ENCODE measurements at regions not wholly inside any gene's neighbourhood (a gene's known extent, or its start where the extent isn't known, plus 50 kb on each side); places are given as distances from the start of the nearest gene placed in this dataset.

DNA sequence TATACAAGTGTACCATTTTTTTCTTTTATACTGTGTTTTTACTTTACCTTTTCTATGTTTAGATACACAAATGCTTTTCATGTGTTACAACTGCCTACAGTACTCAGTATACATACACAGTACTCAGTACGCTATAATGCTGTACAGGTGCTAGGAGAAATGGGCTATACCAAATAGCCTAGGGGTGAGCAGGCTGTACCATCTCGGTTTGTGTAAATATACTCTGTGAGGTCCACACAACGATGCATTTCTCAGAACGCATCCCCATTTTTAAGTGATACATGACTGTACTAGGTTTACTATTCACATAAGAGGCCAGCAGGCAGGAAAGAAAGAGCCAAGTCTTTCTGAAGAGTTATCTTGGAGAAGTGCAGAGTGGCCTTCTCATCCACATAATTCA, 426.4 kb upstream of the MTPN start (continued):
- TF ChIP-seq, protein P1, sequence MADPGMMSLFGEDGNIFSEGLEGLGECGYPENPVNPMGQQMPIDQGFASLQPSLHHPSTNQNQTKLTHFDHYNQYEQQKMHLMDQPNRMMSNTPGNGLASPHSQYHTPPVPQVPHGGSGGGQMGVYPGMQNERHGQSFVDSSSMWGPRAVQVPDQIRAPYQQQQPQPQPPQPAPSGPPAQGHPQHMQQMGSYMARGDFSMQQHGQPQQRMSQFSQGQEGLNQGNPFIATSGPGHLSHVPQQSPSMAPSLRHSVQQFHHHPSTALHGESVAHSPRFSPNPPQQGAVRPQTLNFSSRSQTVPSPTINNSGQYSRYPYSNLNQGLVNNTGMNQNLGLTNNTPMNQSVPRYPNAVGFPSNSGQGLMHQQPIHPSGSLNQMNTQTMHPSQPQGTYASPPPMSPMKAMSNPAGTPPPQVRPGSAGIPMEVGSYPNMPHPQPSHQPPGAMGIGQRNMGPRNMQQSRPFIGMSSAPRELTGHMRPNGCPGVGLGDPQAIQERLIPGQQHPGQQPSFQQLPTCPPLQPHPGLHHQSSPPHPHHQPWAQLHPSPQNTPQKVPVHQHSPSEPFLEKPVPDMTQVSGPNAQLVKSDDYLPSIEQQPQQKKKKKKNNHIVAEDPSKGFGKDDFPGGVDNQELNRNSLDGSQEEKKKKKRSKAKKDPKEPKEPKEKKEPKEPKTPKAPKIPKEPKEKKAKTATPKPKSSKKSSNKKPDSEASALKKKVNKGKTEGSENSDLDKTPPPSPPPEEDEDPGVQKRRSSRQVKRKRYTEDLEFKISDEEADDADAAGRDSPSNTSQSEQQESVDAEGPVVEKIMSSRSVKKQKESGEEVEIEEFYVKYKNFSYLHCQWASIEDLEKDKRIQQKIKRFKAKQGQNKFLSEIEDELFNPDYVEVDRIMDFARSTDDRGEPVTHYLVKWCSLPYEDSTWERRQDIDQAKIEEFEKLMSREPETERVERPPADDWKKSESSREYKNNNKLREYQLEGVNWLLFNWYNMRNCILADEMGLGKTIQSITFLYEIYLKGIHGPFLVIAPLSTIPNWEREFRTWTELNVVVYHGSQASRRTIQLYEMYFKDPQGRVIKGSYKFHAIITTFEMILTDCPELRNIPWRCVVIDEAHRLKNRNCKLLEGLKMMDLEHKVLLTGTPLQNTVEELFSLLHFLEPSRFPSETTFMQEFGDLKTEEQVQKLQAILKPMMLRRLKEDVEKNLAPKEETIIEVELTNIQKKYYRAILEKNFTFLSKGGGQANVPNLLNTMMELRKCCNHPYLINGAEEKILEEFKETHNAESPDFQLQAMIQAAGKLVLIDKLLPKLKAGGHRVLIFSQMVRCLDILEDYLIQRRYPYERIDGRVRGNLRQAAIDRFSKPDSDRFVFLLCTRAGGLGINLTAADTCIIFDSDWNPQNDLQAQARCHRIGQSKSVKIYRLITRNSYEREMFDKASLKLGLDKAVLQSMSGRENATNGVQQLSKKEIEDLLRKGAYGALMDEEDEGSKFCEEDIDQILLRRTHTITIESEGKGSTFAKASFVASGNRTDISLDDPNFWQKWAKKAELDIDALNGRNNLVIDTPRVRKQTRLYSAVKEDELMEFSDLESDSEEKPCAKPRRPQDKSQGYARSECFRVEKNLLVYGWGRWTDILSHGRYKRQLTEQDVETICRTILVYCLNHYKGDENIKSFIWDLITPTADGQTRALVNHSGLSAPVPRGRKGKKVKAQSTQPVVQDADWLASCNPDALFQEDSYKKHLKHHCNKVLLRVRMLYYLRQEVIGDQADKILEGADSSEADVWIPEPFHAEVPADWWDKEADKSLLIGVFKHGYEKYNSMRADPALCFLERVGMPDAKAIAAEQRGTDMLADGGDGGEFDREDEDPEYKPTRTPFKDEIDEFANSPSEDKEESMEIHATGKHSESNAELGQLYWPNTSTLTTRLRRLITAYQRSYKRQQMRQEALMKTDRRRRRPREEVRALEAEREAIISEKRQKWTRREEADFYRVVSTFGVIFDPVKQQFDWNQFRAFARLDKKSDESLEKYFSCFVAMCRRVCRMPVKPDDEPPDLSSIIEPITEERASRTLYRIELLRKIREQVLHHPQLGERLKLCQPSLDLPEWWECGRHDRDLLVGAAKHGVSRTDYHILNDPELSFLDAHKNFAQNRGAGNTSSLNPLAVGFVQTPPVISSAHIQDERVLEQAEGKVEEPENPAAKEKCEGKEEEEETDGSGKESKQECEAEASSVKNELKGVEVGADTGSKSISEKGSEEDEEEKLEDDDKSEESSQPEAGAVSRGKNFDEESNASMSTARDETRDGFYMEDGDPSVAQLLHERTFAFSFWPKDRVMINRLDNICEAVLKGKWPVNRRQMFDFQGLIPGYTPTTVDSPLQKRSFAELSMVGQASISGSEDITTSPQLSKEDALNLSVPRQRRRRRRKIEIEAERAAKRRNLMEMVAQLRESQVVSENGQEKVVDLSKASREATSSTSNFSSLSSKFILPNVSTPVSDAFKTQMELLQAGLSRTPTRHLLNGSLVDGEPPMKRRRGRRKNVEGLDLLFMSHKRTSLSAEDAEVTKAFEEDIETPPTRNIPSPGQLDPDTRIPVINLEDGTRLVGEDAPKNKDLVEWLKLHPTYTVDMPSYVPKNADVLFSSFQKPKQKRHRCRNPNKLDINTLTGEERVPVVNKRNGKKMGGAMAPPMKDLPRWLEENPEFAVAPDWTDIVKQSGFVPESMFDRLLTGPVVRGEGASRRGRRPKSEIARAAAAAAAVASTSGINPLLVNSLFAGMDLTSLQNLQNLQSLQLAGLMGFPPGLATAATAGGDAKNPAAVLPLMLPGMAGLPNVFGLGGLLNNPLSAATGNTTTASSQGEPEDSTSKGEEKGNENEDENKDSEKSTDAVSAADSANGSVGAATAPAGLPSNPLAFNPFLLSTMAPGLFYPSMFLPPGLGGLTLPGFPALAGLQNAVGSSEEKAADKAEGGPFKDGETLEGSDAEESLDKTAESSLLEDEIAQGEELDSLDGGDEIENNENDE (IDR thresholded peaks at IDR 0.05; ENCODE audit: insufficient replicate concordance, low read length) = no peak
